Liver (tissue), 3 donors: ENCODE measurements at regions not wholly inside any gene's neighbourhood (a gene's known extent, or its start where the extent isn't known, plus 50 kb on each side); places are given as distances from the start of the nearest gene placed in this dataset.

Experiments
- FOXA2 ChIP-seq: IDR thresholded peaks from 2 replicates; pipeline ENCODE4 v1.6.1; 2016; ENCODE audit warnings: antibody characterized with exemption
- GABPA ChIP-seq, 2 donors: IDR thresholded peaks in 1 of 2; conservative IDR thresholded peaks in 1 of 2; 2 replicates each; pipeline ENCODE4 v1.6.1; 2016; ENCODE audit warnings: antibody characterized with exemption in 2 of 2, mild to moderate bottlenecking in 1 of 2, moderate library complexity in 1 of 2
- HNF4G ChIP-seq: IDR thresholded peaks from 2 replicates; pipeline ENCODE4 v1.6.1; 2016; ENCODE audit warnings: antibody characterized with exemption
- JUND ChIP-seq, 2 donors: IDR thresholded peaks; 2 replicates each; pipeline ENCODE4 v1.6.1; 2016; ENCODE audit warnings: antibody characterized with exemption in 2 of 2
- NR2F2 ChIP-seq: IDR thresholded peaks from 2 replicates; pipeline ENCODE4 v1.6.1; 2016; ENCODE audit warnings: antibody characterized with exemption
- RAD21 ChIP-seq, 2 donors: IDR thresholded peaks; 2 replicates each; pipeline ENCODE4 v1.6.1; 2016; ENCODE audit warnings: antibody characterized with exemption in 2 of 2, mild to moderate bottlenecking in 2 of 2
- SP1 ChIP-seq: IDR thresholded peaks from 2 replicates; pipeline ENCODE4 v1.6.1; 2018; ENCODE audit warnings: antibody characterized with exemption, mild to moderate bottlenecking
- TAF1 ChIP-seq: conservative IDR thresholded peaks from 2 replicates; pipeline ENCODE4 v1.6.1; 2016; ENCODE audit warnings: antibody characterized with exemption, mild to moderate bottlenecking
- YY1 ChIP-seq: IDR thresholded peaks from 2 replicates; pipeline ENCODE4 v1.6.1; 2016; ENCODE audit warnings: antibody characterized with exemption, mild to moderate bottlenecking
- TF ChIP-seq, protein P1 (sequence below): fragments of 150-350 bp; IDR thresholded peaks from 2 replicates; pipeline ENCODE4 v1.5.1; 2017; ENCODE audit warnings: improper control_type of control experiment, low read depth, low read length; ENCODE audit not compliant: missing input control
- TF ChIP-seq, protein P2 (sequence below): IDR thresholded peaks from 2 replicates; pipeline ENCODE4 v1.6.1; 2016; ENCODE audit warnings: antibody characterized with exemption
- TF ChIP-seq, protein P3 (sequence below): IDR thresholded peaks from 2 replicates; pipeline ENCODE4 v1.6.1; 2016; ENCODE audit warnings: antibody characterized with exemption, mild to moderate bottlenecking
- TF ChIP-seq, protein P4 (sequence below): IDR thresholded peaks from 2 replicates; pipeline ENCODE4 v1.6.1; 2016; ENCODE audit warnings: antibody characterized with exemption
- TF ChIP-seq, protein P5 (sequence below): IDR thresholded peaks from 2 replicates; pipeline ENCODE4 v1.6.1; 2016; ENCODE audit warnings: antibody characterized with exemption
- donor health status: healthy.
- donor health status: healthy.

DNA sequence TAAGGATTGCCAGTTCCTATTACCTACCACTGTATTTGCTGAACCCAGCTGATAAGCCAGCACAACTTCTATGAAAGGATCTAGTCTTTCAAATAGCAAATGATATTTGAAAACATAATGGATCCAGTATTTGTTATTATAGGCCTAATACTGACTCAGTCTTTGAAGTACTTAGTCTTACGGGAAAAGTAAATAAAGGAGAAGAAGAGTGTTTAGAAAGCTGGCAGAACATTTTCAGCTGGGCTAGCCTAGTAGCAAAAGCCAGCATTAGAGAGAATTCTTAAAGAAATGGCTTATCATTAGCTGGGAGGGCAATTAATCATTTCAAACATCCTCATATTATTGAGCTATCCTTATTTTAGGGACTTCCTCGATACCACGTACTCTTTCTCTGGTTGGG is 101.4 kb upstream of the GOLIM4 start:
- TF ChIP-seq YY1 (no peak), RAD21 (IDR thresholded peaks at IDR 0.05) (no peak), JUND (IDR thresholded peaks at IDR 0.05) (no peak), TAF1 (no peak), GABPA (IDR thresholded peaks at IDR 0.05 in 1 of 2, conservative IDR thresholded peaks at IDR 0.05 in 1 of 2) (no peak), FOXA2 (no peak), NR2F2 (no peak), SP1 (no peak), HNF4G (no peak)
- TF ChIP-seq, protein P1, sequence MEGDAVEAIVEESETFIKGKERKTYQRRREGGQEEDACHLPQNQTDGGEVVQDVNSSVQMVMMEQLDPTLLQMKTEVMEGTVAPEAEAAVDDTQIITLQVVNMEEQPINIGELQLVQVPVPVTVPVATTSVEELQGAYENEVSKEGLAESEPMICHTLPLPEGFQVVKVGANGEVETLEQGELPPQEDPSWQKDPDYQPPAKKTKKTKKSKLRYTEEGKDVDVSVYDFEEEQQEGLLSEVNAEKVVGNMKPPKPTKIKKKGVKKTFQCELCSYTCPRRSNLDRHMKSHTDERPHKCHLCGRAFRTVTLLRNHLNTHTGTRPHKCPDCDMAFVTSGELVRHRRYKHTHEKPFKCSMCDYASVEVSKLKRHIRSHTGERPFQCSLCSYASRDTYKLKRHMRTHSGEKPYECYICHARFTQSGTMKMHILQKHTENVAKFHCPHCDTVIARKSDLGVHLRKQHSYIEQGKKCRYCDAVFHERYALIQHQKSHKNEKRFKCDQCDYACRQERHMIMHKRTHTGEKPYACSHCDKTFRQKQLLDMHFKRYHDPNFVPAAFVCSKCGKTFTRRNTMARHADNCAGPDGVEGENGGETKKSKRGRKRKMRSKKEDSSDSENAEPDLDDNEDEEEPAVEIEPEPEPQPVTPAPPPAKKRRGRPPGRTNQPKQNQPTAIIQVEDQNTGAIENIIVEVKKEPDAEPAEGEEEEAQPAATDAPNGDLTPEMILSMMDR: no peak
- TF ChIP-seq, protein P2, sequence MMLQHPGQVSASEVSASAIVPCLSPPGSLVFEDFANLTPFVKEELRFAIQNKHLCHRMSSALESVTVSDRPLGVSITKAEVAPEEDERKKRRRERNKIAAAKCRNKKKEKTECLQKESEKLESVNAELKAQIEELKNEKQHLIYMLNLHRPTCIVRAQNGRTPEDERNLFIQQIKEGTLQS: no peak
- TF ChIP-seq, protein P3, sequence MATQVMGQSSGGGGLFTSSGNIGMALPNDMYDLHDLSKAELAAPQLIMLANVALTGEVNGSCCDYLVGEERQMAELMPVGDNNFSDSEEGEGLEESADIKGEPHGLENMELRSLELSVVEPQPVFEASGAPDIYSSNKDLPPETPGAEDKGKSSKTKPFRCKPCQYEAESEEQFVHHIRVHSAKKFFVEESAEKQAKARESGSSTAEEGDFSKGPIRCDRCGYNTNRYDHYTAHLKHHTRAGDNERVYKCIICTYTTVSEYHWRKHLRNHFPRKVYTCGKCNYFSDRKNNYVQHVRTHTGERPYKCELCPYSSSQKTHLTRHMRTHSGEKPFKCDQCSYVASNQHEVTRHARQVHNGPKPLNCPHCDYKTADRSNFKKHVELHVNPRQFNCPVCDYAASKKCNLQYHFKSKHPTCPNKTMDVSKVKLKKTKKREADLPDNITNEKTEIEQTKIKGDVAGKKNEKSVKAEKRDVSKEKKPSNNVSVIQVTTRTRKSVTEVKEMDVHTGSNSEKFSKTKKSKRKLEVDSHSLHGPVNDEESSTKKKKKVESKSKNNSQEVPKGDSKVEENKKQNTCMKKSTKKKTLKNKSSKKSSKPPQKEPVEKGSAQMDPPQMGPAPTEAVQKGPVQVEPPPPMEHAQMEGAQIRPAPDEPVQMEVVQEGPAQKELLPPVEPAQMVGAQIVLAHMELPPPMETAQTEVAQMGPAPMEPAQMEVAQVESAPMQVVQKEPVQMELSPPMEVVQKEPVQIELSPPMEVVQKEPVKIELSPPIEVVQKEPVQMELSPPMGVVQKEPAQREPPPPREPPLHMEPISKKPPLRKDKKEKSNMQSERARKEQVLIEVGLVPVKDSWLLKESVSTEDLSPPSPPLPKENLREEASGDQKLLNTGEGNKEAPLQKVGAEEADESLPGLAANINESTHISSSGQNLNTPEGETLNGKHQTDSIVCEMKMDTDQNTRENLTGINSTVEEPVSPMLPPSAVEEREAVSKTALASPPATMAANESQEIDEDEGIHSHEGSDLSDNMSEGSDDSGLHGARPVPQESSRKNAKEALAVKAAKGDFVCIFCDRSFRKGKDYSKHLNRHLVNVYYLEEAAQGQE: no peak
- TF ChIP-seq, protein P4, sequence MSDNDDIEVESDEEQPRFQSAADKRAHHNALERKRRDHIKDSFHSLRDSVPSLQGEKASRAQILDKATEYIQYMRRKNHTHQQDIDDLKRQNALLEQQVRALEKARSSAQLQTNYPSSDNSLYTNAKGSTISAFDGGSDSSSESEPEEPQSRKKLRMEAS: no peak
- TF ChIP-seq, protein P5, sequence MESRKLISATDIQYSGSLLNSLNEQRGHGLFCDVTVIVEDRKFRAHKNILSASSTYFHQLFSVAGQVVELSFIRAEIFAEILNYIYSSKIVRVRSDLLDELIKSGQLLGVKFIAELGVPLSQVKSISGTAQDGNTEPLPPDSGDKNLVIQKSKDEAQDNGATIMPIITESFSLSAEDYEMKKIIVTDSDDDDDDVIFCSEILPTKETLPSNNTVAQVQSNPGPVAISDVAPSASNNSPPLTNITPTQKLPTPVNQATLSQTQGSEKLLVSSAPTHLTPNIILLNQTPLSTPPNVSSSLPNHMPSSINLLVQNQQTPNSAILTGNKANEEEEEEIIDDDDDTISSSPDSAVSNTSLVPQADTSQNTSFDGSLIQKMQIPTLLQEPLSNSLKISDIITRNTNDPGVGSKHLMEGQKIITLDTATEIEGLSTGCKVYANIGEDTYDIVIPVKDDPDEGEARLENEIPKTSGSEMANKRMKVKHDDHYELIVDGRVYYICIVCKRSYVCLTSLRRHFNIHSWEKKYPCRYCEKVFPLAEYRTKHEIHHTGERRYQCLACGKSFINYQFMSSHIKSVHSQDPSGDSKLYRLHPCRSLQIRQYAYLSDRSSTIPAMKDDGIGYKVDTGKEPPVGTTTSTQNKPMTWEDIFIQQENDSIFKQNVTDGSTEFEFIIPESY: no peak
